Endothelial cell of hepatic sinusoid (primary cell): ENCODE measurements at regions not wholly inside any gene's neighbourhood (a gene's known extent, or its start where the extent isn't known, plus 50 kb on each side); places are given as distances from the start of the nearest gene placed in this dataset.

Source experiments
- in situ Hi-C: cut with HindIII; loops from 2 replicates; pipeline ENCODE4 v1.10.0; 2017; ENCODE audit warnings: low sequenced_read_pairs

GRCh38 chr14:89630101-89630829 lies 213.2 kb upstream of the FOXN3 start:
- in situ Hi-C loops, result no loop called here

- in situ Hi-C loops, result no loop called here
Measured at GRCh38 chr14:89629383-89629782, 212.3 kb upstream of the FOXN3 start.

GRCh38 chr14:89628521-89628920 lies 211.5 kb upstream of the FOXN3 start:
- in situ Hi-C loops, result no loop called here

GRCh38 chr14:89626233-89626806 lies 209.3 kb upstream of the FOXN3 start:
- in situ Hi-C loops, result no loop called here

GRCh38 chr14:89625731-89626232 lies 208.7 kb upstream of the FOXN3 start:
- in situ Hi-C loops, result no loop called here

- in situ Hi-C loops, result no loop called here
Measured at GRCh38 chr14:89625244-89625713, 208.2 kb upstream of the FOXN3 start.

GRCh38 chr14:89624500-89625156 lies 207.6 kb upstream of the FOXN3 start:
- in situ Hi-C loops, result no loop called here

- in situ Hi-C loops, result no loop called here
Measured at GRCh38 chr14:89621791-89622638, 205.0 kb upstream of the FOXN3 start.

GRCh38 chr14:89621009-89621421 lies 204.0 kb upstream of the FOXN3 start:
- in situ Hi-C loops, result no loop called here

GRCh38 chr14:89620436-89620835 lies 203.4 kb upstream of the FOXN3 start:
- in situ Hi-C loops, result no loop called here

- in situ Hi-C loops, result no loop called here
Measured at GRCh38 chr14:89619596-89619995, 202.6 kb upstream of the FOXN3 start.

GRCh38 chr14:89618811-89619551 lies 201.9 kb upstream of the FOXN3 start:
- in situ Hi-C loops, result no loop called here

GRCh38 chr14:89618330-89618708 lies 201.3 kb upstream of the FOXN3 start:
- in situ Hi-C loops, result no loop called here

- in situ Hi-C loops, result no loop called here
Measured at GRCh38 chr14:89617481-89618329, 200.7 kb upstream of the FOXN3 start.

GRCh38 chr14:89616852-89617341 lies 199.9 kb upstream of the FOXN3 start:
- in situ Hi-C loops, result no loop called here

GRCh38 chr14:89616425-89616824 lies 199.4 kb upstream of the FOXN3 start:
- in situ Hi-C loops, result no loop called here

- in situ Hi-C loops, result no loop called here
Measured at GRCh38 chr14:89615421-89615820, 198.4 kb upstream of the FOXN3 start.

GRCh38 chr14:89614009-89614691 lies 197.1 kb upstream of the FOXN3 start:
- in situ Hi-C loops, result no loop called here
